CD4-positive, alpha-beta T cell (primary cell): ENCODE measurements at regions not wholly inside any gene's neighbourhood (a gene's known extent, or its start where the extent isn't known, plus 50 kb on each side); places are given as distances from the start of the nearest gene placed in this dataset.

ENCODE experiments used
- ATAC-seq: fragments of 200-7000 bp; cut with Tn5 transposase; one replicate; pipeline ENCODE4 v1.10.0; 2022; ENCODE audit warnings: mild to moderate bottlenecking; ENCODE audit not compliant: poor library complexity
- CTCF ChIA-PET: fragments of 350-600 bp; sonication (Branson Sonifier 250); formaldehyde crosslinking; loops from one replicate; lab custom pipeline; 2021; ENCODE audit warnings: antibody characterized with exemption, inconsistent platforms; lab: Charles Lee
- POLR2A ChIA-PET: fragments of 350-600 bp; sonication (Branson Sonifier 250); formaldehyde crosslinking; loops from one replicate; lab custom pipeline; 2021; ENCODE audit warnings: antibody characterized with exemption, inconsistent platforms; lab: Charles Lee
- DNase-seq, 14 experiments: peaks; one replicate each; pipeline ENCODE4 v3.0.0-alpha.2; 2013 to 2020; ENCODE audit warnings: mixed read lengths in 2 of 14
- H3K27ac ChIP-seq, 2 donors: one replicate each; pipeline versions ENCODE4 v1.5.1 to v1.7.0; 2013; ENCODE audit warnings: low read length in 2 of 2, low read depth in 1 of 2, mild to moderate bottlenecking in 1 of 2
- H3K27me3 ChIP-seq, 2 experiments: 1 replicate in 1 of 2; 2 replicates in 1 of 2; pipeline versions ENCODE4 v1.6.1 to v1.7.0; 2013; ENCODE audit warnings: low read length in 2 of 2, control low read depth in 1 of 2, mild to moderate bottlenecking in 1 of 2, moderate library complexity in 1 of 2; ENCODE audit not compliant: insufficient read depth in 2 of 2, control insufficient read depth in 1 of 2
- H3K36me3 ChIP-seq: one replicate; pipeline ENCODE4 v1.6.1; 2013; ENCODE audit warnings: low read length, control low read depth; ENCODE audit not compliant: insufficient read depth
- H3K4me1 ChIP-seq: one replicate; pipeline ENCODE4 v1.6.1; 2013; ENCODE audit warnings: low read length, control low read depth; ENCODE audit not compliant: insufficient read depth
- H3K4me3 ChIP-seq: one replicate; pipeline ENCODE4 v1.5.1; 2013; ENCODE audit warnings: mild to moderate bottlenecking, low read length, moderate library complexity
- H3K9me3 ChIP-seq, 2 experiments: 1 replicate in 1 of 2; 2 replicates in 1 of 2; pipeline versions ENCODE4 v1.6.1 to v1.7.0; 2013; ENCODE audit warnings: low read length in 2 of 2, mild to moderate bottlenecking in 2 of 2, control low read depth in 1 of 2, moderate library complexity in 1 of 2; ENCODE audit not compliant: control insufficient read depth in 1 of 2, insufficient read depth in 1 of 2
- H3K27ac Mint-ChIP-seq: one replicate; pipeline ENCODE4 v1.8.0; 2020; ENCODE audit warnings: mixed read lengths
- H3K27me3 Mint-ChIP-seq: one replicate; pipeline ENCODE4 v1.8.0; 2021; ENCODE audit warnings: mixed read lengths
- H3K36me3 Mint-ChIP-seq: one replicate; pipeline ENCODE4 v1.8.0; 2021; ENCODE audit warnings: low read depth, mixed read lengths
- H3K4me1 Mint-ChIP-seq: one replicate; pipeline ENCODE4 v1.8.0; 2021; ENCODE audit warnings: low read depth, mixed read lengths
- H3K4me3 Mint-ChIP-seq: one replicate; pipeline ENCODE4 v1.8.0; 2020; ENCODE audit warnings: mild to moderate bottlenecking, mixed read lengths
- H3K9me3 Mint-ChIP-seq: one replicate; pipeline ENCODE4 v1.8.0; 2020; ENCODE audit warnings: mixed read lengths
- CTCF ChIP-seq: fragments of 200-600 bp; IDR thresholded peaks from one replicate; pipeline ENCODE4 v1.8.0; 2022; ENCODE audit warnings: antibody characterized with exemption, mild to moderate bottlenecking
- intact Hi-C, 2 experiments: fragments of 100-400 bp; cut with DNase I in 1 of 2; cut with micrococcal nuclease in 1 of 2; formaldehyde crosslinking; loops; one replicate each; pipeline versions ENCODE4 v1.15.1 to v1.9.0; 2023 to 2025; cut with DNase I, micrococcal nuclease

- H3K4me1 Mint-ChIP-seq: peaks cover 18% of the 10 kb centered on the region
- Histone ChIP-seq H3K9me3 (no peaks in the 10 kb centered on the region), H3K27ac (no peak overlapping the region), H3K4me1 (peaks cover 8% of the 10 kb centered on the region), H3K27me3 (no peaks in the 10 kb centered on the region), H3K4me3 (no peak overlapping the region), H3K36me3 (no peaks in the 10 kb centered on the region)
- ATAC-seq (no peak), DNase-seq (no peak)
- TF ChIP-seq CTCF: no peak
- H3K4me3 Mint-ChIP-seq: no peak overlapping the region
- intact Hi-C loops: loop anchor here in 1 of 2 experiments (10.0 kb wide), 1 partner anchor 176 kb away; no protein-coding TSS in a partner anchor
- H3K9me3 Mint-ChIP-seq: peaks cover 7% of the 10 kb centered on the region
- H3K27me3 Mint-ChIP-seq: no peaks in the 10 kb centered on the region
- H3K27ac Mint-ChIP-seq: no peak overlapping the region
- CTCF ChIA-PET: no interaction called here
- no peaks in the 10 kb centered on the region for H3K36me3 Mint-ChIP-seq
- POLR2A ChIA-PET: interaction anchor here (0.6 kb wide), 1 partner anchor 37 kb away, joined by 3 read pairs; no protein-coding TSS in a partner anchor
Measured at GRCh38 chr11:128188346-128189004, 398.9 kb downstream of the ETS1 start.

GRCh38 chr11:128187835-128188234 is 399.5 kb downstream of the ETS1 start:
- ChIA-PET POLR2A (interaction anchor here (0.6 kb wide), 1 partner anchor 37 kb away, joined by 3 read pairs; no protein-coding TSS in a partner anchor), CTCF (no interaction called here)
- no peak overlapping the region for H3K4me3 ChIP-seq
- DNase-seq (no peak), ATAC-seq (no peak)
- Mint-ChIP-seq H3K36me3 (no peaks in the 10 kb centered on the region), H3K4me3 (no peak overlapping the region), H3K27ac (no peak overlapping the region), H3K4me1 (peaks cover 16% of the 10 kb centered on the region), H3K9me3 (peaks cover 7% of the 10 kb centered on the region), H3K27me3 (no peaks in the 10 kb centered on the region)
- H3K9me3 ChIP-seq: no peaks in the 10 kb centered on the region
- intact Hi-C loops: loop anchor here in 1 of 2 experiments (10.0 kb wide), 1 partner anchor 177 kb away; no protein-coding TSS in a partner anchor
- H3K4me1 ChIP-seq: peaks cover 8% of the 10 kb centered on the region
- no peak for TF ChIP-seq CTCF
- no peaks in the 10 kb centered on the region for H3K36me3 ChIP-seq
- no peaks in the 10 kb centered on the region for H3K27me3 ChIP-seq
- no peak overlapping the region for H3K27ac ChIP-seq

DNA sequence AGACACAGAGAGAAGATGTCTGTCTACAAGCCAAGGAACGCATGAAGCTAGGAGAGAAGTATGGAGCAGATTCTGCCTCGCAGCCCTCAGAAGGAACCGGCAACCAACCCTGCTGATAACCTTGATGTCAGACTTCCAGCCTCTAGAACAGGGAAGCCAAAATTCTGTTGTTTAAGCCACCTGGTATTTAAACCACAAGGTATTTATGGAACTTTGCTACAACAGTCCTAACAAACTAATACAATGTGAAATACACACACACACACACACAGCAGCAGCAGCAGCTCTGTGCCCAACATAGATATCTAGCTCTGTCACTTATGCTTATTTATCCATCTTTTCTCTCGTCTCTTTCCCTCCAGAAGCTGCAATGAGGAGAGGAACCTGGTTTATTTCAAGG is 400.0 kb downstream of the ETS1 start:
- Histone ChIP-seq H3K36me3 (no peaks in the 10 kb centered on the region), H3K4me3 (no peak overlapping the region), H3K9me3 (no peaks in the 10 kb centered on the region), H3K27ac (no peak overlapping the region), H3K27me3 (no peaks in the 10 kb centered on the region), H3K4me1 (peaks cover 8% of the 10 kb centered on the region)
- CTCF ChIA-PET: no interaction called here
- Mint-ChIP-seq H3K4me1 (peaks cover 16% of the 10 kb centered on the region), H3K27ac (no peak overlapping the region), H3K36me3 (no peaks in the 10 kb centered on the region), H3K27me3 (no peaks in the 10 kb centered on the region), H3K9me3 (peaks cover 7% of the 10 kb centered on the region), H3K4me3 (no peak overlapping the region)
- ATAC-seq: no peak
- intact Hi-C loops: loop anchor here in 1 of 2 experiments (10.0 kb wide), 1 partner anchor 177 kb away; no protein-coding TSS in a partner anchor
- no peak for DNase-seq
- no peak for TF ChIP-seq CTCF
- POLR2A ChIA-PET: no interaction called here
